Left forelimb (tissue), 1 donor: ENCODE measurements at regions not wholly inside any gene's neighbourhood (a gene's known extent, or its start where the extent isn't known, plus 50 kb on each side); places are given as distances from the start of the nearest gene placed in this dataset.
A peak's percentile ranks its signal among the peaks of the same experiment; 100 is the strongest.

Experiments
- DNase-seq: peaks from one replicate; pipeline ENCODE4 v3.0.0-alpha.2; 2018; ENCODE audit warnings: low spot score

DNA sequence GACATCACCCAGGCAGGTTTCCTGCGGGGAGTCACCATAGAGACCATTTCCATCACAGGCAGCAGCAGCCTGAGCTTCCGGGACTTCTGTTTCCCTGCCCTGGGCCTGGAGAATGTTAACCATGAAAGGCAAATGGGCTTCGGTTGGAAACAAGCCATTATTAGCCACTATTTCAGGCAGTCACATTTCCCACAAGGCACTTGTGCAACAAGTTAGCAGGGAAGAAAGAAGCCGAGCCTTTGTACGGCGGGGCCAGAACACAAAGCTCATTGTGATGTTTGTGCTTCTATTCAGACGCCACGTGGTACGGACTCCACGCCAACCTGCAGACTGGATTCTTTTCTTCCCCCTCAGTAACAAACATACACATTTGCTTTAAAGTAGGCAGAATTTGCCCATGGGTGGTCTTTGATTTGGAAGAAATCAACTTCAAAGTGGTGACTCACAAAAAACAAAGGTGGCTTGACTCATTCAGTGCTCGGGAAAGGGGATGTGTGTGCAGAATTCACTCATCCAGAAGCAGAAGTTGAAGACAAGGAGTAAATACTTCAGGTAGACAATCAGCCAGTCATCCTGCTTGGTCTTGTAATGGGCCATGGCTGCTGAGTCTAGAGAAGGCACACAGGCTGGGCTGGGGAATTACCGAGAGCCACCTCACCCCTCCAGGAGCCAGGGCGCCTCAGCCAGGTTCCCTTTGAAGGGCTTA lies 154.2 kb upstream of the PRMT8 start:
- no peak for DNase-seq

DNA sequence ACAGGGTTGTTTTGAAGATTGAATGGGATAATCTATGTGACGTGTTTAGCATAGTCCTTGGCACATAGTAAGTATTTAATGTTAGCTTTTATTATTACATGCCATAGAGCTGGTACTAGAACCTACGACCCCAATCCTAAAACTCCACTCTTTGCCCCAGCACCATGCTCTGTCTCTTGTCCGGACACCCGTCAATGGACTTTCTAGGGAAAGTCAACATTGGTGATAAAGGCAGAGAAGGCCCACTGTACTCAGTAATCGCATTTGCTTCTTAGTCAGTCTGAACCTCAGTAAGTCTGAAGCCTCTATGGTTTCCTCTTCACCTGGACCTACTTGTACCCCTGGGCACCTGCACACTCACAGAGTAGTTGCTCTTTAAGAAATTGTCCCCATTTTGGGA lies 153.1 kb upstream of the PRMT8 start:
- no peak for DNase-seq

DNA sequence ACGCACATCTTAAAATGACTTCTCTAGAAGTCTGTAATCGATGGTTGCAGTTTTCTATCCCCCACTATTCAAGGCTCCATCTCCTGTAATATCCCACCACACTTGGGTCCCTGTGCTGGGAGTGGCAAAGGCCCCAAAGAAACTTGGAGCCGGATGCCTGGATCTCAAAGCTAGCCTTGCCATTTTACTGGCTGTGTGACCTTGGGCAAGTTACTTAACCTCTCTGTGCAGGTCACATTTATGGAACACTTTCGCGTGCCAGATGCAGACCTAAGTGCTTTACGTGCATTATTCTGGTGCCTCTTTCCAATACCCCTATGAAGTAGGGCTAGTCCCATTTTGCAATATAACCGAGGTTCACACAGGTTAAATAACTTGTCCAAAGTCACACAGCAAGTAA lies 151.8 kb upstream of the PRMT8 start:
- DNase-seq = no peak

DNA sequence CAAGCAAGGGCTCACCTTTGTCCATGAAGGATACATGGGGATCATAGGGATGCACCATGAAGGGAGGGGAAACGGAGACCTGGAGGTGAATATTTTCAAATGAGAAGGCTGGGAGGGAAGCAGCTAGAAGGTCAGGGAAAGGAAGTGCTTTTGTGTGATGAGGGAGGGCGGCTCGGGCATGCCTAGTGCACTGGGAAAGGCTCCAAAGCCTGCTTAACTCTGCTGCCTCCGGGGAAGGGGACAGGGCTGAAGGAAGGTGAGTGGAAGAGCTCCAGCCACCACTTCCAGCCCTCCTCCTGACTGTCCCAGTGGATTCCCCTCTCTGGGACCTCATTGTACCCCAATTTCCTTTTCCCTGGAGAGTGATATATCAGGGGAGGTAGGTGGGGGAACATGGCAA lies 149.4 kb upstream of the PRMT8 start:
- no peak for DNase-seq

DNA sequence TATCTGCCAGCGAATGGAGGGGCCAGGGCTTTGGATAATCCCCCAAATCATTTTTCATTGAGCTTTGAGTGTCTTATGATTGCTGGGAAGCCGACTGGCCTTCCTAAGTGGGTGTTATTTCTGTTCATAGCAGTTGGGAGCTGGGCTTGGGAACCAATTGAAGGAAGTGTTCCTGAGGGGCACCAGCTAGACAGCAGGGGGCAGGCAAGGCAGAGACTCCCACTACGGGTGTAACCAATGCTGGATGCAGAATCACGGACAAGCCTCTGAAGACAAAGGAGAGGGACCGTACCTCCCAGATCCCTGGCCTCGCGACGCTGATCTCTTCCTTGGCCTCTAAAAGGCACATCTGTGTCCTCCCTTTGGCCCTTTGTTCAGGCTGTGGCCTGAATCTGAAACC lies 149.0 kb upstream of the PRMT8 start:
- DNase-seq = no peak

DNA sequence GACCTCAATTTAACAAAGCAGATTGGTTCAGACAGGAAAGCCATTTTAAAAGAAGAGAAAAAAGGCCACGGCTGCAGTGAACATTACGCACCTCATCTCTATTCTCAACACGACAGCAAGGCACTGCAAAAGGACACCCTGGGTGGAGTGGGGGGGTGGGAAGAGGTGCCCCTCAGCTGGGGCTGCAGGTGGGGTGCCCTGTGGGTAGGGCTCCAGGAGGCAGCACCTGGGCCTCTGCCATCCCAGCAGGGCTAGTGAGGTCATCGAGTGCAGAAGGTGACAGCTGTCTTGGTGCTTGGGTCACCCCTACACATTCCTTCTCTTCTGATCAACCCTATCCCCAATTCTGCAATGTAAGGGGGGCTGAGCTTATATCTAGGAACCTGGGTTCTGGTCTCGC lies 142.9 kb upstream of the PRMT8 start:
- no peak for DNase-seq

DNA sequence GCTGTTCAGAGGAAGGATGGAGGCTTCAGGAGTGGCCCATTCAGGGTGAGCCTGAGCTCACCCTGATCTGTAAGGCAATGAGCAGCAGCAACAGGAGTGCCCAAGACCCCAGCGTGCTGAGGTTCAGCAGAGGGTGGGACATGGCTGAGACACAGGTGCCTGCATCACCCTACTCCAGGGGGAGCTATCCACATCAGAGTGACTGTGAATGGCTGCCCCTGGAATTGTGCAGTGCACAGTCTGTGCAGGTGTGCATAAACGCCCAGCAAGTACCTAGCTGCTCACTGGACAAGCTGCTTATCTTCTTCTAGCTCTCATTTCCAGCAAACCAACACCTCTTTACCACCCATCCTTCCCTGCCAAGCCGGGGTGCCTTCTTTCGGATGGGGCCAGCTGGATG lies 140.6 kb upstream of the PRMT8 start:
- no peak for DNase-seq

DNA sequence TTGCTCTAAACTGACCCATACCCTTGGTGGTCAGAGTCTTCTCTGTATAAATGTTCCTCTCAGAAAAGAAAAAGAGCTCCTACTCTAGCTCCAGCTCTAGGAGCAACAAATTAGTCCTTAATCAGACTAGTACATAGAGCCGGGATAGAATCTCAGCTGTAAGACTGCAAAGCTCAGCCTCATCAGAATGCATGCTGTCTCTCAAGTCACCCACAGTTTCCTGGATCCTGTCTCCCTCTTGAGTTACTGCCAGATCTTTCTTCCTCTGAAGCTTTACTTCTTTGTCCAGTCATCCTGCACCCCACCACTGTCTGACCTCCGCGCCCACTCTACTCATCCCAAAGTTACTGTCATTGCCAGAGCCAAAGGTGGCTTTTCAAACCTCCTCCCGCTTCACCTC lies 139.3 kb upstream of the PRMT8 start:
- no peak for DNase-seq

DNA sequence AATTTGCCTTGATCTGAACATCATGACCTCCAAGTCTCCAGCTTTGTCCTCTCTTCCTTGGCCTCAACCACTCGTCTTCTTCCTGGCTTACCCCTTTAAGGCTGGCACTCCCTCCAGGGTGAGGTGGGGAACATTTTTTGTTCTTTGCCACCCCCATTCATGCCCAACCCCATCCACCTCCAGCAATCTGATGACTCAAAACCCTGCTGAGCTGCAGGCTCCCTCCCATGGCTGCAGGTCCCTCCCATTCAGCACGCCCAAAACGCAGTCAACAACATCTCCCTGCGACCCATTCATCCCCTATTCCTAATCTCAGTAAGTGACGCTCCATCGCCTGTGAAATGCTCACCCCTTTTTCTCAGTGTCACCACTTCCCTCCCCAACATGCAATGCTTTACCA lies 138.8 kb upstream of the PRMT8 start:
- no peak for DNase-seq

DNA sequence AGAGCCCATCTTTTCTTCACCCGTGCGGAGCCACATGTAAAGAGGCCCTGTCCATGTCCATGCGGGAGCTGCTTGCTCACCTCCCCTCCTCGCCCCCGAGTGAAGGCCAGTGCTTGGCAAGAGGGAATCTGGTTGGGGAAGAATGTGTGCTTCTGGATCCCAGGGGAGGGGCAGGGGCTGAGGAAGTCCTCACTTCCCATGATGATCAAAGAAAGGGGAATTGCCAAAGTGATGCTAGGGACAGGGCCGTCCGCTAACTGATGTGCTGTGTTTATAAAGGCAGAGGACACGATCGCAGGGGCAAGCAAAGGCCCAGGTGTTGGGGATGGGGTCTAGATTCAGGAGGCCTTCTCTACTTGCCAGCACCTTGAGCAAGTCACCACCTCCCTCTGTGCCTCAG lies 137.4 kb upstream of the PRMT8 start:
- no peak for DNase-seq

DNA sequence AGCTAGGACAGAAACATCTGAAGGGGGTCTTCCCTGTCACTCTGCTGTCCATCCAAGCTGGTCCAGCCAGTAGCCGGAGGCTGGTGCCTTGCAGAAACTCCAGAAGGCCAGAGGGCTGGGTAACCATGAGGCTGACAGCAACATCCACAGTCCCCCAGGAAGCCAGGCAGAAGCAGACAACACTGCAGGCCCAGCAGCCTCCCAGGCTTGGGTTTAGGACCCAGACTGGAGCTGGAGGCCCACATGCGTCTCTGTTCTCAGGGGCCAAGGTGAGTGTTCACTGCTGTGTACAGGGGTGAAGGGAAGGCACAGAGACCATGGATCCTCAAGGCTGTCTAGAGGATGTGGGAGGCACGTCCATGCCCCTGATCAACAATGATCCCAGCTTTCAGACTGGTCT lies 136.4 kb upstream of the PRMT8 start:
- no peak for DNase-seq

DNA sequence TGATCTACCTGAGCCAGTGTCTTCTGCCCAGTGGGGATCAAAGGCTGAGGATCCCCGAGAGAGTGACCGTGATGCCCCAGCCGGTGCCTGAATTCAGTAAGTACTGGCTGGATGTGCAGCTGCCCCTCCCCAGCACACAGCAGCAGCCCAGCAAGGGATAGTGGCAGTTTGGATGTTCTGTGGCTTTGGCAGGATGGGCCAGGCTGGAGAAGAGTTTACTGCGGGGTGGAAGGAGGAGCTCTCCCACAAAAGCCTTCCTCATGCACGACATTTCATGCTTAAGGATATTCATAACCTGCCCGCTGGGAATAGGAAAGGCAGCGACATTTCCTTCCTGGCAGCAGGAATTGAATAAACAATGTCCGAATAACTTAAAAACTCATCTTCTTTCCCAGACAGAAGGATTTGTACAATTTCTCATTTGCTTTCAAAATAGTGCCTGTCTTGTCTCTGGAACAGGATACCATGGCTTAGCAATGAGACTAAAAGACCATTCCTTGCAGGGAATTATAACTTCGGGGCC lies 135.6 kb upstream of the PRMT8 start:
- DNase-seq = no peak

DNA sequence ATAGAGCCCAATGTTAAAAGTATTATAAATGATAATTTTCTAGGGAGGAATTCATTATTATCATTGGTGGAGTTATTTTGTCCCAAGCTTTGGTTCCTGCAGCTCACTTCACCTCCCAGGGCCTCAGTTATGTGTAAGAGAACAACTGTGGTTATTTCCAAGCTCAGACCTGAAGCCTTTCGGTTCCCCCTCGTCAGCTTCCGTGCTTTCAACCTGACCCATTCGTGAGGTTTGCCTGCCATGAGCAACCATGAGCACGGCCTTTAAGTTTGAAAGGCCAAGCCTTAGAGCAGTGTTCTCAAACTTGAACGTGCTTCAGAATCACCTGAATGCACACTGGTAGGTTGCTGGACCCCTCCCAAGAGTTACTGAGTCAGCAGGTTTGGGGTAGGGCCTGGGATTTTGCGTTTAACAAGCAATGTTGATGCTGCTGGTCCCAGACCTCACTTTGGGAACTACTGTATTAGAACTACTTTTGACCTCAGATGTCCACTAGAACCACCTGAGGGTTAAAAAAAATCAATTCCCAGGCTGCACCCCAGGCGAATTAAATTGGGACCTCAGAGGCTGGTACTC lies 133.0 kb upstream of the PRMT8 start:
- no peak for DNase-seq

DNA sequence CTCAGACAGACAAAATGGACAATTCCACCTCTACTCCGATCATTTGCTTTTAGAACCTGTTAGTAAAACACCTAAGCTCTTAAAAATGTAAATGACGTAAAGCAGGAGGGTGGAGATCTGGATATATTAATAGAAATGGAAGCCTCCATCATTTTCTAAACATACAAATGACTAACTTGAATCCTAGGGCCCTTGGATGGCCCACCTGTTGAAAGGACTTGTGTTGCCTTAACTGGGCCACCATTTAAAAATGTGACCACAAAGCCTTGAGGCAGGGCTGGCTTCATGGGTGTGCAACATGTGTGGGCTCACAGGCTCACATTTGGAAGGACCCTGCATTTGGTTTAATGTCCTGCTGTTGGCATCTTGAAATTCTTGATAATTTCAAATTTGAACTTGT lies 131.5 kb upstream of the PRMT8 start:
- peak; percentile 5 for DNase-seq

DNA sequence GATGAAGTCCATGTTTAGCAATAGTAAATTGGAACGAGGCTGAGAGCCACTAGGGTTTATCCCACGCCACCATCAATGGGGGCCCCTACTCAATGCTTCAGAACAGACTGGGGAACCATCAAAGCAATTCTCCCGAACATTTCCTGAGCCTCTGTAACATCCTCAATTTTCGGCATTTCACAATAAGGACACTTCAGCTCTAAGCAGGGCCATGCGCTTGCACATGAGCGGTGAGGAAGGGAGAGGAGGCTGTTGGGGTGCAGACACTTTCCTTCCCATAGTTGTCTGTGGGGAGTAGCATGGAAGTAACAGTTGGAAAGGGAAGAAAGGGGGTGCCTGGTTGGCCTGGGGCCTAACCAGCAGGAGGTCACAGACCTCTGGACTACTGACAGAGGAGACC lies 129.9 kb upstream of the PRMT8 start:
- DNase-seq = peak; percentile 46

DNA sequence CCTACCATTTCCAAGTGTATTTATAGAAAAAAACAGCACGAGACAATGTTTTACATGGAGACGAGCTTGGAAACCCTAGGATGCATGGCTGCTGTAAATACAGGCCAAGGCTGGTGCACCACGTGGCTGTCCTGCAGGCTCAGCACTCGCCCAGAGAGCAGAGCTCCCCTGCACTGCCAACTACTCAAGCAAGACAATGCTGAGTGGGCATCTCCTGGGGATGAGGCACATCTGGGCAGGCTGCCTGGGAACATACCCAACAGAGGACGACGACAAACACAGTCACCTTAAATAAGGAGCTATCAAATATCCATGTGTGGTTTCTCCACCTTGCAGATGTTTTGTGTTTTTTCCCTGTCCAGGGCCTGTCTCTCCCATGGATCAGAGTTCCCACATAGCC lies 128.3 kb upstream of the PRMT8 start:
- DNase-seq = peak; percentile 46

DNA sequence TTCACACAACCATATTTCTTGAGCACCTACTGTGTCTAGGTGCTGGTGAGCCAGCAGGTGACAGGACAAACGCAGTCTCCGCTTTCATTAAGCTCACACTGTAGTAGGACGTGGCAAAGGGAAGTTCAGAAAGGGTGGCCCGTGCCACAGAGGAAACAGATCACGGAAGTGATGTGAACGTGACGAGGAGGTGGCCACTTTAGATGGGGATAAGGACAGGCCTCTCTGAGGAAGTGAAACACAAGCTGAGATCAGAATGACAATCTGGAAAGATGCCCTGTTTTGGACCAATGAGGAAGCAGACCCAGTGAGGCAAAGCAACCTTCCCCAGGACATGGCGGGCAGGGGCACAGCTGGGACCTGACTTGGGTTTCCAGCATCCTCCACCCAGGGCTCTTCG lies 127.4 kb upstream of the PRMT8 start:
- DNase-seq = peak; percentile 31

DNA sequence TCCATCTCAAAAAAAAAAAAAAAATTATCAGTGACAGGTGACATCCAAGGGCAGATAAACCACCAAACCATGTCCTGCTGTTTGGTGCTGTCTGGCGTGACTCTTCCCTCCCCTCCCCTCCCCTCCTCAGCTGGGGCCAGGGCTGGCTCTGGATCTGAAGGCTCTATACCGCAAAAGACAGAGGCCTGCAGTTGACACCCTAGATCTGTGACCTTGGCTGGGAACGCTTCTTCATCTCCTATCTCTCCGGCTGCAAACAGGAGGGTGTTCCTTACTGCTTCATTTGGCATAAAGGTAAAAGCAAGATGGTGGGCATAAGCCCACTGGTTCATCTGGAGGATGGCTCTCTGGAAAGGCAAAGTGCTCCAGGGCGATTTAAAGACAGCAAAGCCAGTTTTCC lies 126.8 kb upstream of the PRMT8 start:
- DNase-seq = peak; percentile 15

DNA sequence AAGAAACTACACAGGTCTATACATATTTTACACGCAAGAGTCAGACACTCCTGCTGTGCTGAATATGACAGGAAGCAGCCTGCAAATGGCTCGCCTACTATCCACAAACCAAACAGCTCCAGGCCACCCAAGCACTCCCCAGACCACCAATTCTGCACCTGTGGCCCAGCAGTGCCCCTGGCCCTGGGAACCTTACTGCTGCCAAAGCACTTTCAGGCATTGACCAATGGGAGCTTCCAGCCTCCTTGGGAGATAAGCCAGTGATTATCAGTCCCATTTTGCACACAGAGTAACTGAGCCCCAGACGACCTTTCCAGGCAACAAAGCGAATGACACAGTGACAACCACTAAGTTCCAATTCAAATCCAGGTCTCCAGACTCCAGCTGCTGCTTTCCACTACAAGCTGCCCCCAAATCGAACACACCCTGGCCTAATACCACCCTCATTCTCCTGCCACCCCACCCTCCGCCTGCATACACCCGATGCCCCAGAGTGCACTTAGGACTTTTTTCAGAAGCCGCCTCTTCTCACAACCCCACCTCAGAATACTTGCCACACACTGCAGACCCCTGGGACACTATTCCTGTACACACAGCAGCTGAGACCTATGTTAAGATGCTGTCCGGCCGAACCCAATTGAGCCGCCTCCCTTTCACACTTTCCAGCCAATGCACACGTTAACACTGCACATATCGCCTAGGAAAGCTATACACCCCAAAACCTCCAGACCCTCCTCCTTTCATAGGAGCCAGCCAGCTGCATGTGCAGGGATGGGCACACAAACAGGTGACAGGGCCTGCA lies 126.1 kb upstream of the PRMT8 start:
- DNase-seq = peak; percentile 41

DNA sequence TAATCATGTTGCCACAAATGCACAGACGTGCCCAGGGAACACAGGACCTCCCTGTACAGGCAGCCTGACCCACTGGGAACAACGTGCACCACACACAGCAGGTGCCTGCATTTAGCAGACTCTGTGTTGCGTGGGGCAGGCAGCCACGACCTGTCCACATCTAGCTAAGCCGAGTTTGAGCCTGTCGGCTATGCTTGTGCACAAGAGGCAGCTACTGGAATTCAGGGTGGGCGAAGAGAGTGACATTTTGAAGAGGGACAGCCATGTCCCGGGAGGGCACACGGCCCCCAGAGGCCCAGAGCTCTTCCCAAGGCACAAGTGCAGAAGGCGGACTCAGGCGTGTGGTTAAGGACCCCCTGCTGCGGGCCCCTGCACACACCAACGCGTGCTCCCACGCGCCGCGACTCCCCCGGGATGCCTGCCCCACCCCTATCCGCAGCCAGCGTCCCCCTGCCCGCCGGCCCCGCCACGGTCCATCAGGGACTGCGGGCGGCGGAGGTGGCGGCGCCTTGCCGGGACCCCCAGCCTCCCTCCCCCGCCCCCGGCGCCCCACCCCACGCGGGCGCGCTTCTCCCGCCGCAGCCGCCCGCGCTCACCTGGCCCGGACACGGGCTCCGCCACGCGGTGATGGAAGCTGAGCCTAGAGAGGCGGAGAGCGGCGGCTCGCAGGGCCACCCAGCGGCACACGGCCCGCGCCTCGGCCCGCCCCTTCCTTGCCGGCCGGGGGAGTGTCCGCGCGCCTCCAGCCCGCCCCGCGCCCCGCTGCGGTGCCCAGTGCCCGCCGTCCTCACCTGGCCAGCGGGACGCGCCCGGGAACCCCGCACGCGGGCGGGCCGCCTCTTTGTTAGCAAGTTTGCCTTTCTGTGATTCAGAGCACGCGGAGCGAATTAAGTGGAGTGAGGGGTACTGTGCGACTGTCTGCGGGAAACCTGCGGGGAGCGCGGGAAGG lies 125.3 kb upstream of the PRMT8 start:
- peak; percentile 52 for DNase-seq

DNA sequence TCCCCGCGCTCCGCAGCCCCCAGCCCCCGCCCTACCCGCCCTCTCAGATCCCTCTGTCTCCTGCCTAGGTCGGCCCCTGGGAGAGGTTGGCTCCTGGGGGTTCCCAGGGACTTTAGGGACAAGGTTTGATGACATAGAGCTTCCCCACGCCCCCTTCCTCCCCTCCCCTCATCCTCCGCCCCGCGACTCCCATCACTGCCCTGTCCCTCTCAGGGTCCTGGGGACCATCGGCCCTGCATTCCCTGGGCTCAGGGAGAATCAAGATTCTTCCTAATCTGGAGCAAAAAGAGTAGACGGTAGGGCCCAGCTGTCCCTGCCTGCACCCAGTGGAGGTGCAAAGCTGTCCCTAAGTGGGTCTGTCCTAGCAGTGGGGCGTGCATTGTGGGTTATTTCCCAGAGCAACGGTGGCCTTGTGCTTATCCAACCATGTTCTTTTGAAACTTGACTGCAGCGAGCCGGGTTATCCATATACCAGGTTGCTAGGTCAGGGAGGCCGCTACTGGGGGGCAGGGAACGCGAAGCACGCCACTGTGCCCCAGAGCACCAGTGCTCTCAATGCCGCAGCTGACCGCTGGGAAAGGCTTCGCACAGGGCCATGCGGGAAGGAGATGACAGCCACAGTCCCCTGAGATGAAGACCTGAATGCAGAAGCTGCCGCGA lies 124.4 kb upstream of the PRMT8 start:
- DNase-seq = peak; percentile 56
